ENCODE measurements at regions not wholly inside any gene's neighbourhood (a gene's known extent, or its start where the extent isn't known, plus 50 kb on each side); places are given as distances from the start of the nearest gene placed in this dataset.

GRCh38 chr5:93997562-93997961 is 256.2 kb upstream of the POU5F2 start:
- no peak overlapping the region for H2AFZ ChIP-seq (ENCODE audit: low read length)
- H3K4me1 ChIP-seq (ENCODE audit: control insufficient read depth, extremely low read depth, insufficient read depth, low read length) = peaks cover 4% of the 10 kb centered on the region
- H4K20me1 ChIP-seq (ENCODE audit: control insufficient read depth, extremely low read depth, insufficient read depth, low read length) = no peaks in the 10 kb centered on the region
- H3K36me3 ChIP-seq (ENCODE audit: control insufficient read depth, insufficient read depth, low read length) = no peaks in the 10 kb centered on the region
- H3K27me3 ChIP-seq (ENCODE audit: control insufficient read depth, insufficient read depth, low read length) = no peaks in the 10 kb centered on the region
- no peaks in the 10 kb centered on the region for H3K79me2 ChIP-seq (ENCODE audit: control insufficient read depth, insufficient read depth, low read length)
- H3K4me2 ChIP-seq (ENCODE audit: extremely low read depth, insufficient read depth, low read length) = no peak overlapping the region
- H3K27ac ChIP-seq (ENCODE audit: insufficient read depth, low read length) = no peak overlapping the region
- no peak for DNase-seq (ENCODE audit: low read depth in 2 of 2)
- no peak overlapping the region for H3K9ac ChIP-seq (ENCODE audit: insufficient read depth, low read length)
- H3K9me3 ChIP-seq (ENCODE audit: control insufficient read depth, insufficient read depth, low read depth, low read length) = no peaks in the 10 kb centered on the region
- no peak overlapping the region for H3K4me3 ChIP-seq (replicated peaks in 1 of 4; ENCODE audit: control extremely low read depth in 1 of 4, insufficient read depth in 1 of 4, low read depth in 3 of 4, low read length in 4 of 4)
- TF ChIP-seq EZH2 (IDR thresholded peaks at IDR 0.05; ENCODE audit: low read length, missing control alignments) (no peak), CTCF (conservative IDR thresholded peaks at IDR 0.05 in 1 of 2, IDR thresholded peaks at IDR 0.05 in 1 of 2; ENCODE audit: low read depth in 1 of 2, low read length in 2 of 2) (no peak)

GRCh38 chr5:93995126-93995621 is 253.8 kb upstream of the POU5F2 start:
- no peaks in the 10 kb centered on the region for H3K79me2 ChIP-seq (ENCODE audit: control insufficient read depth, insufficient read depth, low read length)
- H3K4me3 ChIP-seq (replicated peaks in 1 of 4; ENCODE audit: control extremely low read depth in 1 of 4, insufficient read depth in 1 of 4, low read depth in 3 of 4, low read length in 4 of 4) = no peak overlapping the region
- H3K9ac ChIP-seq (ENCODE audit: insufficient read depth, low read length) = no peak overlapping the region
- DNase-seq (ENCODE audit: low read depth in 2 of 2) = peak; percentile 11 to 40
- no peaks in the 10 kb centered on the region for H3K27me3 ChIP-seq (ENCODE audit: control insufficient read depth, insufficient read depth, low read length)
- H4K20me1 ChIP-seq (ENCODE audit: control insufficient read depth, extremely low read depth, insufficient read depth, low read length) = no peaks in the 10 kb centered on the region
- H3K4me2 ChIP-seq (ENCODE audit: extremely low read depth, insufficient read depth, low read length) = no peak overlapping the region
- no peak overlapping the region for H2AFZ ChIP-seq (ENCODE audit: low read length)
- no peak for TF ChIP-seq EZH2 (IDR thresholded peaks at IDR 0.05; ENCODE audit: low read length, missing control alignments)
- TF ChIP-seq CTCF (conservative IDR thresholded peaks at IDR 0.05 in 1 of 2, IDR thresholded peaks at IDR 0.05 in 1 of 2; ENCODE audit: low read depth in 1 of 2, low read length in 2 of 2) = no peak
- no peak overlapping the region for H3K27ac ChIP-seq (ENCODE audit: insufficient read depth, low read length)
- peaks cover 4% of the 10 kb centered on the region for H3K4me1 ChIP-seq (ENCODE audit: control insufficient read depth, extremely low read depth, insufficient read depth, low read length)
- no peaks in the 10 kb centered on the region for H3K9me3 ChIP-seq (ENCODE audit: control insufficient read depth, insufficient read depth, low read depth, low read length)
- H3K36me3 ChIP-seq (ENCODE audit: control insufficient read depth, insufficient read depth, low read length) = no peaks in the 10 kb centered on the region

GRCh38 chr5:93993161-93993560 is 251.8 kb upstream of the POU5F2 start:
- Histone ChIP-seq H3K4me3 (replicated peaks in 1 of 4; ENCODE audit: control extremely low read depth in 1 of 4, insufficient read depth in 1 of 4, low read depth in 3 of 4, low read length in 4 of 4) (no peak overlapping the region), H3K36me3 (ENCODE audit: control insufficient read depth, insufficient read depth, low read length) (no peaks in the 10 kb centered on the region), H3K4me2 (ENCODE audit: extremely low read depth, insufficient read depth, low read length) (no peak overlapping the region), H2AFZ (ENCODE audit: low read length) (no peak overlapping the region), H3K4me1 (ENCODE audit: control insufficient read depth, extremely low read depth, insufficient read depth, low read length) (peaks cover 4% of the 10 kb centered on the region), H3K27me3 (ENCODE audit: control insufficient read depth, insufficient read depth, low read length) (no peaks in the 10 kb centered on the region), H3K9ac (ENCODE audit: insufficient read depth, low read length) (no peak overlapping the region), H4K20me1 (ENCODE audit: control insufficient read depth, extremely low read depth, insufficient read depth, low read length) (no peaks in the 10 kb centered on the region), H3K27ac (ENCODE audit: insufficient read depth, low read length) (no peak overlapping the region), H3K79me2 (ENCODE audit: control insufficient read depth, insufficient read depth, low read length) (no peaks in the 10 kb centered on the region), H3K9me3 (ENCODE audit: control insufficient read depth, insufficient read depth, low read depth, low read length) (no peaks in the 10 kb centered on the region)
- DNase-seq (ENCODE audit: low read depth in 2 of 2) = no peak
- no peak for TF ChIP-seq CTCF (conservative IDR thresholded peaks at IDR 0.05 in 1 of 2, IDR thresholded peaks at IDR 0.05 in 1 of 2; ENCODE audit: low read depth in 1 of 2, low read length in 2 of 2)
